A549 (cell line): ENCODE measurements at regions not wholly inside any gene's neighbourhood (a gene's known extent, or its start where the extent isn't known, plus 50 kb on each side); places are given as distances from the start of the nearest gene placed in this dataset.
"Not testable (repeated sequence)": the region's sequence is repeated elsewhere in the genome, so short reads cannot be mapped to it uniquely, and the experiment has no call there.

Experiments
- ATAC-seq, 2 experiments: fragments of 200-7000 bp in 1 of 2; fragments of >200 bp in 1 of 2; cut with Nextera tagmentation in 1 of 2; cut with Tn5 transposase in 1 of 2; 3 replicates each; pipeline versions ENCODE4 v1.8.0 to v1.9.1; 2018 to 2020; ENCODE audit warnings: mild to moderate bottlenecking in 1 of 2, moderate library complexity in 1 of 2
- CTCF ChIA-PET: fragments of 300-600 bp; sonication (Branson Sonifier 250); formaldehyde crosslinking; extraction: SDS; loops from one replicate; lab custom pipeline; 2021; ENCODE audit warnings: antibody characterized with exemption, inconsistent platforms; lab: Yijun Ruan, JAX
- POLR2A ChIA-PET: fragments of 350-600 bp; formaldehyde crosslinking; extraction: SDS; loops from one replicate; lab custom pipeline; 2021; ENCODE audit warnings: antibody characterized with exemption, inconsistent platforms; lab: Yijun Ruan, JAX
- DNase-seq, 2 experiments: peaks; one replicate each; pipeline versions ENCODE4 v3.0.0 to v3.0.0-alpha.2; 2011 to 2016; ENCODE audit warnings: low read depth in 1 of 2, low spot score in 1 of 2
- FAIRE-seq: peaks from 2 replicates; lab custom pipeline; 2011; peaks lifted over from hg19 to GRCh38; lab: Jason Lieb, UNC
- H3K27ac ChIP-seq, 2 experiments: fragments of >200 bp; sonication (Bioruptor Twin); formaldehyde crosslinking; 3 replicates each; pipeline ENCODE4 v1.5.1; 2016 to 2017
- H3K4me1 ChIP-seq: fragments of >200 bp; sonication (Bioruptor Twin); formaldehyde crosslinking; 3 replicates; pipeline ENCODE4 v1.6.1; 2016
- H3K4me2 ChIP-seq: fragments of >200 bp; sonication (Bioruptor Twin); formaldehyde crosslinking; 3 replicates; pipeline ENCODE4 v1.6.1; 2016
- H3K4me3 ChIP-seq: fragments of >200 bp; sonication (Bioruptor Twin); formaldehyde crosslinking; 3 replicates; pipeline ENCODE4 v1.5.1; 2016
- H3K9me3 ChIP-seq: fragments of >200 bp; sonication (Bioruptor Twin); formaldehyde crosslinking; 3 replicates; pipeline ENCODE4 v1.6.1; 2016
- BCL3 ChIP-seq: fragments of >200 bp; sonication (Bioruptor Twin); formaldehyde crosslinking; IDR thresholded peaks from 3 replicates; pipeline ENCODE4 v1.6.1; 2016
- E2F6 ChIP-seq: IDR thresholded peaks from 2 replicates; pipeline ENCODE4 v1.6.1; 2012; ENCODE audit warnings: low read depth, borderline replicate concordance
- EP300 ChIP-seq, 2 experiments: fragments of >200 bp; sonication (Bioruptor Twin); formaldehyde crosslinking; IDR thresholded peaks; 2 replicates in 1 of 2; 3 replicates in 1 of 2; pipeline ENCODE4 v1.6.1; 2016 to 2017
- GATA3 ChIP-seq: IDR thresholded peaks from 2 replicates; pipeline ENCODE4 v1.6.1; 2012; ENCODE audit warnings: borderline replicate concordance
- HOXB13 ChIP-seq: fragments of 250-450 bp; sonication (Bioruptor Pico); IDR thresholded peaks from 2 replicates; pipeline ENCODE4 v1.5.0; 2020; ENCODE audit warnings: low read depth, mild to moderate bottlenecking, moderate library complexity
- JUNB ChIP-seq: fragments of >200 bp; sonication (Bioruptor Twin); formaldehyde crosslinking; IDR thresholded peaks from 2 replicates; pipeline ENCODE4 v1.6.1; 2016
- KDM5A ChIP-seq: fragments of 200-600 bp; sonication (generic); IDR thresholded peaks from 2 replicates; pipeline ENCODE4 v1.6.1; 2016; ENCODE audit warnings: antibody characterized with exemption, mild to moderate bottlenecking
- MAFK ChIP-seq: fragments of 450-650 bp; IDR thresholded peaks from 2 replicates; pipeline ENCODE4 v1.6.1; 2014; ENCODE audit not compliant: partially characterized antibody
- MAX ChIP-seq: IDR thresholded peaks from 2 replicates; pipeline ENCODE4 v1.6.1; 2012
- NFE2L2 ChIP-seq: fragments of 150-350 bp; conservative IDR thresholded peaks from 2 replicates; pipeline ENCODE4 v1.6.1; 2014; ENCODE audit warnings: low read length
- NPAS2 ChIP-seq: fragments of 250-450 bp; sonication (Bioruptor Pico); IDR thresholded peaks from 2 replicates; pipeline ENCODE4 v1.8.0; 2022; ENCODE audit warnings: mild to moderate bottlenecking, moderate library complexity, borderline replicate concordance
- PBX3 ChIP-seq: IDR thresholded peaks from 2 replicates; pipeline ENCODE4 v1.6.1; 2012
- RAD21 ChIP-seq, 2 experiments: fragments of >200 bp in 1 of 2; sonication (Bioruptor Twin) in 1 of 2; formaldehyde crosslinking in 1 of 2; IDR thresholded peaks in 1 of 2; conservative IDR thresholded peaks in 1 of 2; 2 replicates in 1 of 2; 3 replicates in 1 of 2; pipeline ENCODE4 v1.6.1; 2012 to 2018; ENCODE audit warnings: inconsistent platforms in 1 of 2
- REST ChIP-seq: fragments of 200-600 bp; sonication (generic); IDR thresholded peaks from 2 replicates; pipeline ENCODE4 v1.6.1; 2016; ENCODE audit warnings: antibody characterized with exemption, mild to moderate bottlenecking, moderate library complexity
- RFX5 ChIP-seq: fragments of 450-650 bp; IDR thresholded peaks from 2 replicates; pipeline ENCODE4 v1.7.1; 2014; ENCODE audit warnings: antibody characterized with exemption, mild to moderate bottlenecking, moderate library complexity
- RNF2 ChIP-seq: fragments of 200-600 bp; sonication (generic); IDR thresholded peaks from 2 replicates; pipeline ENCODE4 v1.6.1; 2016; ENCODE audit warnings: low read depth, mild to moderate bottlenecking, antibody characterized with exemption, moderate library complexity, borderline replicate concordance
- SREBF2 ChIP-seq: fragments of 450-650 bp; IDR thresholded peaks from 2 replicates; pipeline ENCODE4 v1.6.1; 2014; ENCODE audit warnings: mild to moderate bottlenecking, moderate library complexity
- TP53 ChIP-seq: fragments of 250-450 bp; sonication (Bioruptor Pico); IDR thresholded peaks from 2 replicates; pipeline ENCODE4 v1.5.0; 2021; ENCODE audit warnings: mild to moderate bottlenecking, moderate library complexity
- ZC3H11A ChIP-seq: fragments of 450-650 bp; IDR thresholded peaks from 2 replicates; pipeline ENCODE4 v1.6.1; 2014; ENCODE audit warnings: antibody characterized with exemption, mild to moderate bottlenecking
- ZFP36 ChIP-seq: fragments of 450-650 bp; IDR thresholded peaks from 2 replicates; pipeline ENCODE4 v1.6.1; 2014; ENCODE audit warnings: borderline replicate concordance; ENCODE audit not compliant: partially characterized antibody
- ZNF302 ChIP-seq: fragments of 250-450 bp; sonication (Bioruptor Pico); IDR thresholded peaks from 2 replicates; pipeline ENCODE4 v1.9.0; 2021; ENCODE audit warnings: inconsistent platforms, mild to moderate bottlenecking, moderate library complexity
- ZSCAN20 ChIP-seq: fragments of 250-450 bp; sonication (Bioruptor Pico); IDR thresholded peaks from 2 replicates; pipeline ENCODE4 v1.8.0; 2022; ENCODE audit warnings: mild to moderate bottlenecking, moderate library complexity
- WGBS: methylation state at CpG from one replicate; pipeline ENCODE4 v1.1.6; 2017; ENCODE audit errors: missing lambda C conversion rate; 5-methylcytosine and 5-hydroxymethylcytosine counted together

- H3K9me3 ChIP-seq, ATAC-seq, CTCF ChIA-PET, POLR2A ChIA-PET, FAIRE-seq, DNase-seq, H3K4me3 ChIP-seq, H3K4me1 ChIP-seq, H3K27ac ChIP-seq, H3K4me2 ChIP-seq: not testable (repeated sequence)
- WGBS: no CpG with 5 or more reads among the region's 5 CpGs
Observed at GRCh38 chr1:96617375-96617774, 104.2 kb upstream of the PTBP2 start.

- no peaks in the 10 kb centered on the region for H3K9me3 ChIP-seq
- no peak overlapping the region for H3K4me3 ChIP-seq
- POLR2A ChIA-PET: no interaction called here
- no peak overlapping the region for H3K4me2 ChIP-seq
- H3K4me1 ChIP-seq: no peaks in the 10 kb centered on the region
- no peak overlapping the region for H3K27ac ChIP-seq
- ATAC-seq: no peak
- WGBS: 79% methylated on average over 1 of the region's 1 CpG
- CTCF ChIA-PET: no interaction called here
- DNase-seq: no peak
- no peak for FAIRE-seq
- TF ChIP-seq ZSCAN20: no peak
- no peak for TF ChIP-seq HOXB13
- TF ChIP-seq NPAS2: no peak
- no peak for TF ChIP-seq ZFP36
- no peak for TF ChIP-seq EP300 (IDR thresholded peaks at IDR 0.05)
- TF ChIP-seq, all 56 proteins: peak for 0
Observed at GRCh38 chr1:96632045-96632664, 89.4 kb upstream of the PTBP2 start.

GRCh38 chr1:96633695-96634094, 87.9 kb upstream of the PTBP2 start:
- no peak for TF ChIP-seq ZNF302
- TF ChIP-seq TP53 (CRISPR knock-in tag): no peak
- no peak for TF ChIP-seq NPAS2
- no peak for TF ChIP-seq JUNB
- no peak for TF ChIP-seq NFE2L2
- no peak for TF ChIP-seq E2F6
- TF ChIP-seq RAD21 (conservative IDR thresholded peaks at IDR 0.05 in 1 of 2, IDR thresholded peaks at IDR 0.05 in 1 of 2): no peak
- TF ChIP-seq GATA3: no peak
- TF ChIP-seq REST: no peak
- no peak for TF ChIP-seq BCL3
- no peak for TF ChIP-seq PBX3
- no peak for TF ChIP-seq MAX
- no peak for TF ChIP-seq RNF2
- no peak for TF ChIP-seq MAFK
- no peak for TF ChIP-seq KDM5A
- TF ChIP-seq RFX5: no peak
- TF ChIP-seq SREBF2: no peak
- TF ChIP-seq ZC3H11A: no peak
- ATAC-seq: no peak
- no peak for DNase-seq
- Histone ChIP-seq H3K4me3 (no peak overlapping the region), H3K9me3 (no peaks in the 10 kb centered on the region), H3K4me1 (no peaks in the 10 kb centered on the region), H3K27ac (no peak overlapping the region), H3K4me2 (no peak overlapping the region)
- ChIA-PET CTCF (interaction anchor here (1.5 kb wide), 1 partner anchor 276 kb away, joined by 3 read pairs; no protein-coding TSS in a partner anchor), POLR2A (no interaction called here)
- WGBS: 51% methylated on average over 3 of the region's 3 CpGs
- no peak for FAIRE-seq
